ENCODE measurements at regions not wholly inside any gene's neighbourhood (a gene's known extent, or its start where the extent isn't known, plus 50 kb on each side); places are given as distances from the start of the nearest gene placed in this dataset.

DNA sequence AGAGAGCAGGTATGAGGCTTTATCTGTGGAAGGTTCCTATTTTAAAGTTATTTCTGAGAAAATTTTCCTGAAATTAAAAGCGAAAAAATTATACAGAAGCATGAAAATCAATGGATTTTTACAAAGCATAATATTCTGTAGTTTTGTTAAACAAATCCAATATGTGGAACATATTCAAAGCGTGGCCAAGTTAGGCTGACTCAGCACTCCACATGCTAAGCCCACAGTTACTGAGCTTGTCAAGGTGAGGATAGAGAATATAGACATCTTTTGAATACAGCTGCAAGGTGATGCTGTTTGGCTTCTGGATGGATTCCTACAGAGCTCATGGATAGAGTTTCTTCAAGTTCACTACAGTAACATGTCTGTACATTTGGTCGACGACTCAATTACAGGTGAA lies 302.5 kb downstream of the C3orf38 start (continued):
- TF ChIP-seq, protein P1, sequence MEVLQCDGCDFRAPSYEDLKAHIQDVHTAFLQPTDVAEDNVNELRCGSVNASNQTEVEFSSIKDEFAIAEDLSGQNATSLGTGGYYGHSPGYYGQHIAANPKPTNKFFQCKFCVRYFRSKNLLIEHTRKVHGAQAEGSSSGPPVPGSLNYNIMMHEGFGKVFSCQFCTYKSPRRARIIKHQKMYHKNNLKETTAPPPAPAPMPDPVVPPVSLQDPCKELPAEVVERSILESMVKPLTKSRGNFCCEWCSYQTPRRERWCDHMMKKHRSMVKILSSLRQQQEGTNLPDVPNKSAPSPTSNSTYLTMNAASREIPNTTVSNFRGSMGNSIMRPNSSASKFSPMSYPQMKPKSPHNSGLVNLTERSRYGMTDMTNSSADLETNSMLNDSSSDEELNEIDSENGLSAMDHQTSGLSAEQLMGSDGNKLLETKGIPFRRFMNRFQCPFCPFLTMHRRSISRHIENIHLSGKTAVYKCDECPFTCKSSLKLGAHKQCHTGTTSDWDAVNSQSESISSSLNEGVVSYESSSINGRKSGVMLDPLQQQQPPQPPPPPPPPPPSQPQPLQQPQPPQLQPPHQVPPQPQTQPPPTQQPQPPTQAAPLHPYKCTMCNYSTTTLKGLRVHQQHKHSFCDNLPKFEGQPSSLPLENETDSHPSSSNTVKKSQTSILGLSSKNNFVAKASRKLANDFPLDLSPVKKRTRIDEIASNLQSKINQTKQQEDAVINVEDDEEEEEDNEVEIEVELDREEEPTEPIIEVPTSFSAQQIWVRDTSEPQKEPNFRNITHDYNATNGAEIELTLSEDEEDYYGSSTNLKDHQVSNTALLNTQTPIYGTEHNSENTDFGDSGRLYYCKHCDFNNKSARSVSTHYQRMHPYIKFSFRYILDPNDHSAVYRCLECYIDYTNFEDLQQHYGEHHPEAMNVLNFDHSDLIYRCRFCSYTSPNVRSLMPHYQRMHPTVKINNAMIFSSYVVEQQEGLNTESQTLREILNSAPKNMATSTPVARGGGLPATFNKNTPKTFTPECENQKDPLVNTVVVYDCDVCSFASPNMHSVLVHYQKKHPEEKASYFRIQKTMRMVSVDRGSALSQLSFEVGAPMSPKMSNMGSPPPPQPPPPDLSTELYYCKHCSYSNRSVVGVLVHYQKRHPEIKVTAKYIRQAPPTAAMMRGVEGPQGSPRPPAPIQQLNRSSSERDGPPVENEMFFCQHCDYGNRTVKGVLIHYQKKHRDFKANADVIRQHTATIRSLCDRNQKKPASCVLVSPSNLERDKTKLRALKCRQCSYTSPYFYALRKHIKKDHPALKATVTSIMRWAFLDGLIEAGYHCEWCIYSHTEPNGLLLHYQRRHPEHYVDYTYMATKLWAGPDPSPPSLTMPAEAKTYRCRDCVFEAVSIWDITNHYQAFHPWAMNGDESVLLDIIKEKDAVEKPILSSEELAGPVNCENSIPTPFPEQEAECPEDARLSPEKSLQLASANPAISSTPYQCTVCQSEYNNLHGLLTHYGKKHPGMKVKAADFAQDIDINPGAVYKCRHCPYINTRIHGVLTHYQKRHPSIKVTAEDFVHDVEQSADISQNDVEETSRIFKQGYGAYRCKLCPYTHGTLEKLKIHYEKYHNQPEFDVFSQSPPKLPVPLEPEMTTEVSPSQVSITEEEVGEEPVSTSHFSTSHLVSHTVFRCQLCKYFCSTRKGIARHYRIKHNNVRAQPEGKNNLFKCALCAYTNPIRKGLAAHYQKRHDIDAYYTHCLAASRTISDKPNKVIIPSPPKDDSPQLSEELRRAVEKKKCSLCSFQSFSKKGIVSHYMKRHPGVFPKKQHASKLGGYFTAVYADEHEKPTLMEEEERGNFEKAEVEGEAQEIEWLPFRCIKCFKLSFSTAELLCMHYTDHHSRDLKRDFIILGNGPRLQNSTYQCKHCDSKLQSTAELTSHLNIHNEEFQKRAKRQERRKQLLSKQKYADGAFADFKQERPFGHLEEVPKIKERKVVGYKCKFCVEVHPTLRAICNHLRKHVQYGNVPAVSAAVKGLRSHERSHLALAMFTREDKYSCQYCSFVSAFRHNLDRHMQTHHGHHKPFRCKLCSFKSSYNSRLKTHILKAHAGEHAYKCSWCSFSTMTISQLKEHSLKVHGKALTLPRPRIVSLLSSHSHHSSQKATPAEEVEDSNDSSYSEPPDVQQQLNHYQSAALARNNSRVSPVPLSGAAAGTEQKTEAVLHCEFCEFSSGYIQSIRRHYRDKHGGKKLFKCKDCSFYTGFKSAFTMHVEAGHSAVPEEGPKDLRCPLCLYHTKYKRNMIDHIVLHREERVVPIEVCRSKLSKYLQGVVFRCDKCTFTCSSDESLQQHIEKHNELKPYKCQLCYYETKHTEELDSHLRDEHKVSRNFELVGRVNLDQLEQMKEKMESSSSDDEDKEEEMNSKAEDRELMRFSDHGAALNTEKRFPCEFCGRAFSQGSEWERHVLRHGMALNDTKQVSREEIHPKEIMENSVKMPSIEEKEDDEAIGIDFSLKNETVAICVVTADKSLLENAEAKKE (CRISPR knock-in tag; IDR thresholded peaks at IDR 0.05), result no peak
- TF ChIP-seq EZH2 (IDR thresholded peaks at IDR 0.05; ENCODE audit: low read depth, unreplicated experiment) (no peak), ZNF114 (CRISPR knock-in tag; IDR thresholded peaks at IDR 0.05) (no peak)
- TF ChIP-seq, protein P2, sequence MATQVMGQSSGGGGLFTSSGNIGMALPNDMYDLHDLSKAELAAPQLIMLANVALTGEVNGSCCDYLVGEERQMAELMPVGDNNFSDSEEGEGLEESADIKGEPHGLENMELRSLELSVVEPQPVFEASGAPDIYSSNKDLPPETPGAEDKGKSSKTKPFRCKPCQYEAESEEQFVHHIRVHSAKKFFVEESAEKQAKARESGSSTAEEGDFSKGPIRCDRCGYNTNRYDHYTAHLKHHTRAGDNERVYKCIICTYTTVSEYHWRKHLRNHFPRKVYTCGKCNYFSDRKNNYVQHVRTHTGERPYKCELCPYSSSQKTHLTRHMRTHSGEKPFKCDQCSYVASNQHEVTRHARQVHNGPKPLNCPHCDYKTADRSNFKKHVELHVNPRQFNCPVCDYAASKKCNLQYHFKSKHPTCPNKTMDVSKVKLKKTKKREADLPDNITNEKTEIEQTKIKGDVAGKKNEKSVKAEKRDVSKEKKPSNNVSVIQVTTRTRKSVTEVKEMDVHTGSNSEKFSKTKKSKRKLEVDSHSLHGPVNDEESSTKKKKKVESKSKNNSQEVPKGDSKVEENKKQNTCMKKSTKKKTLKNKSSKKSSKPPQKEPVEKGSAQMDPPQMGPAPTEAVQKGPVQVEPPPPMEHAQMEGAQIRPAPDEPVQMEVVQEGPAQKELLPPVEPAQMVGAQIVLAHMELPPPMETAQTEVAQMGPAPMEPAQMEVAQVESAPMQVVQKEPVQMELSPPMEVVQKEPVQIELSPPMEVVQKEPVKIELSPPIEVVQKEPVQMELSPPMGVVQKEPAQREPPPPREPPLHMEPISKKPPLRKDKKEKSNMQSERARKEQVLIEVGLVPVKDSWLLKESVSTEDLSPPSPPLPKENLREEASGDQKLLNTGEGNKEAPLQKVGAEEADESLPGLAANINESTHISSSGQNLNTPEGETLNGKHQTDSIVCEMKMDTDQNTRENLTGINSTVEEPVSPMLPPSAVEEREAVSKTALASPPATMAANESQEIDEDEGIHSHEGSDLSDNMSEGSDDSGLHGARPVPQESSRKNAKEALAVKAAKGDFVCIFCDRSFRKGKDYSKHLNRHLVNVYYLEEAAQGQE (IDR thresholded peaks at IDR 0.05; ENCODE audit: unreplicated experiment), result no peak

DNA sequence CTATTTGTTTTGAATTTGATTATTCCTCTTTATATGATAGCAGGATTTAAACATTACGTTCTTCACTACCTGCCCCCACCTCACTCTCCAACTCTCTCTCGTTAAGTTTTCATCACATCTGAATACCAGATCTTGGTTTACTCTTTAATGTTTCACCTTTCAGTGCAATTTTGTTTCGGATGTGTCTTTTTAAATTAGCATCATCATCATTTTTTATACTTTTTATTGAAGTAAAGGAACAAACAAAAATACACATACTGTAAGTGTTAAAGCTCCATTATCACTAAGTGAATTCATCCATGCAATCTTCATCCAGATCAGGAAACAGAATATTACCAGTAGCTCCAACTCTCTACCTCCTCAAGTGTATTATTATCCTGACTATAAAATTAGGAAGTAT lies 310.6 kb downstream of the C3orf38 start:
- H3K9me3 Mint-ChIP-seq, result no peaks in the 10 kb centered on the region; the same call in 2 of the 3 replicates
- H3K36me3 Mint-ChIP-seq (ENCODE audit: low read depth), result no peaks in the 10 kb centered on the region
- no peaks in the 10 kb centered on the region for H3K27me3 Mint-ChIP-seq (ENCODE audit: insufficient read depth, low read depth, poor library complexity)
- DNase-seq (ENCODE audit: low spot score) (no peak), ATAC-seq (no peak)
- Histone ChIP-seq H2AFZ (no peak overlapping the region), H3F3A (replicated peaks; ENCODE audit: low read depth) (no peaks in the 10 kb centered on the region), H3K4me3 (no peak overlapping the region), H3K36me3 (ENCODE audit: insufficient read depth) (no peaks in the 10 kb centered on the region), H3K79me2 (replicated peaks; ENCODE audit: insufficient read depth) (no peaks in the 10 kb centered on the region), H4K20me1 (replicated peaks; ENCODE audit: insufficient read depth) (no peaks in the 10 kb centered on the region; the same call in 1 of the 2 replicates), H3K4me2 (no peak overlapping the region), H3K9me2 (ENCODE audit: insufficient read depth) (peaks cover 5% of the 10 kb centered on the region), H3K4me1 (ENCODE audit: insufficient read depth) (no peaks in the 10 kb centered on the region), H3K27ac (ENCODE audit: low read depth) (no peak overlapping the region), H3K27me3 (ENCODE audit: insufficient read depth) (no peaks in the 10 kb centered on the region)
- no peak overlapping the region for H3K27ac Mint-ChIP-seq
- H3K4me3 Mint-ChIP-seq, result no peak overlapping the region
- no peaks in the 10 kb centered on the region for H3K4me1 Mint-ChIP-seq
- TF ChIP-seq EZH2phosphoT487 (IDR thresholded peaks at IDR 0.05; ENCODE audit: unreplicated experiment) (no peak), STAT1 (IDR thresholded peaks at IDR 0.05; ENCODE audit: unreplicated experiment) (no peak)
- TF ChIP-seq, protein P3, sequence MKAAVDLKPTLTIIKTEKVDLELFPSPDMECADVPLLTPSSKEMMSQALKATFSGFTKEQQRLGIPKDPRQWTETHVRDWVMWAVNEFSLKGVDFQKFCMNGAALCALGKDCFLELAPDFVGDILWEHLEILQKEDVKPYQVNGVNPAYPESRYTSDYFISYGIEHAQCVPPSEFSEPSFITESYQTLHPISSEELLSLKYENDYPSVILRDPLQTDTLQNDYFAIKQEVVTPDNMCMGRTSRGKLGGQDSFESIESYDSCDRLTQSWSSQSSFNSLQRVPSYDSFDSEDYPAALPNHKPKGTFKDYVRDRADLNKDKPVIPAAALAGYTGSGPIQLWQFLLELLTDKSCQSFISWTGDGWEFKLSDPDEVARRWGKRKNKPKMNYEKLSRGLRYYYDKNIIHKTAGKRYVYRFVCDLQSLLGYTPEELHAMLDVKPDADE (IDR thresholded peaks at IDR 0.05), result no peak
- TF ChIP-seq, protein P4, sequence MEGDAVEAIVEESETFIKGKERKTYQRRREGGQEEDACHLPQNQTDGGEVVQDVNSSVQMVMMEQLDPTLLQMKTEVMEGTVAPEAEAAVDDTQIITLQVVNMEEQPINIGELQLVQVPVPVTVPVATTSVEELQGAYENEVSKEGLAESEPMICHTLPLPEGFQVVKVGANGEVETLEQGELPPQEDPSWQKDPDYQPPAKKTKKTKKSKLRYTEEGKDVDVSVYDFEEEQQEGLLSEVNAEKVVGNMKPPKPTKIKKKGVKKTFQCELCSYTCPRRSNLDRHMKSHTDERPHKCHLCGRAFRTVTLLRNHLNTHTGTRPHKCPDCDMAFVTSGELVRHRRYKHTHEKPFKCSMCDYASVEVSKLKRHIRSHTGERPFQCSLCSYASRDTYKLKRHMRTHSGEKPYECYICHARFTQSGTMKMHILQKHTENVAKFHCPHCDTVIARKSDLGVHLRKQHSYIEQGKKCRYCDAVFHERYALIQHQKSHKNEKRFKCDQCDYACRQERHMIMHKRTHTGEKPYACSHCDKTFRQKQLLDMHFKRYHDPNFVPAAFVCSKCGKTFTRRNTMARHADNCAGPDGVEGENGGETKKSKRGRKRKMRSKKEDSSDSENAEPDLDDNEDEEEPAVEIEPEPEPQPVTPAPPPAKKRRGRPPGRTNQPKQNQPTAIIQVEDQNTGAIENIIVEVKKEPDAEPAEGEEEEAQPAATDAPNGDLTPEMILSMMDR (conservative IDR thresholded peaks at IDR 0.05; ENCODE audit: low read depth in 2 of 2), result no peak

Measured in GM23338 (cell line).